Keratinocyte (primary cell): ENCODE measurements at regions not wholly inside any gene's neighbourhood (a gene's known extent, or its start where the extent isn't known, plus 50 kb on each side); places are given as distances from the start of the nearest gene placed in this dataset.

ENCODE experiments used
- DNase-seq: peaks from one replicate; pipeline ENCODE4 v3.0.0-alpha.2; 2011; ENCODE audit warnings: low read depth, missing footprints, low spot score
- FAIRE-seq: peaks from 2 replicates; lab custom pipeline; 2011; peaks lifted over from hg19 to GRCh38; lab: Jason Lieb, UNC
- H2AFZ ChIP-seq: 2 replicates; pipeline ENCODE4 v1.6.0; 2012; ENCODE audit warnings: low read length, control low read depth, inconsistent platforms; ENCODE audit not compliant: control insufficient read depth
- H3K27ac ChIP-seq: 2 replicates; pipeline ENCODE4 v1.5.1; 2011; ENCODE audit warnings: low read length; ENCODE audit not compliant: control insufficient read depth, insufficient read depth
- H3K27me3 ChIP-seq: 3 replicates; pipeline ENCODE4 v1.6.0; 2011; ENCODE audit warnings: low read length; ENCODE audit not compliant: control insufficient read depth, insufficient read depth; ENCODE audit errors: extremely low read depth
- H3K36me3 ChIP-seq, 2 experiments: 2 replicates in 1 of 2; 3 replicates in 1 of 2; pipeline ENCODE4 v1.5.1; 2011; ENCODE audit warnings: low read length in 2 of 2, mild to moderate bottlenecking in 1 of 2; ENCODE audit not compliant: control insufficient read depth in 2 of 2, insufficient read depth in 2 of 2; ENCODE audit errors: extremely low read depth in 1 of 2
- H3K4me1 ChIP-seq: 3 replicates; pipeline ENCODE4 v1.5.1; 2011; ENCODE audit warnings: low read length; ENCODE audit not compliant: control insufficient read depth, insufficient read depth; ENCODE audit errors: extremely low read depth
- H3K4me2 ChIP-seq: 3 replicates; pipeline ENCODE4 v1.6.0; 2011; ENCODE audit warnings: low read depth, low read length; ENCODE audit not compliant: control insufficient read depth, insufficient read depth; ENCODE audit errors: extremely low read depth
- H3K4me3 ChIP-seq, 3 experiments: fragments of 200-600 bp in 1 of 3; sonication (generic) in 1 of 3; 2 replicates in 2 of 3; 3 replicates in 1 of 3; pipeline ENCODE4 v1.5.1; 2011 to 2016; ENCODE audit warnings: low read length in 3 of 3, mild to moderate bottlenecking in 3 of 3, control low read depth in 2 of 3, inconsistent platforms in 1 of 3, low read depth in 1 of 3, mixed read lengths in 1 of 3, mixed run types in 1 of 3, moderate library complexity in 1 of 3; ENCODE audit not compliant: control insufficient read depth in 2 of 3, insufficient read depth in 2 of 3; ENCODE audit errors: extremely low read depth in 1 of 3
- H3K79me2 ChIP-seq: 2 replicates; pipeline ENCODE4 v1.6.0; 2012; ENCODE audit warnings: low read length; ENCODE audit not compliant: control insufficient read depth, insufficient read depth
- H3K9ac ChIP-seq: 3 replicates; pipeline ENCODE4 v1.6.0; 2011; ENCODE audit warnings: low read length; ENCODE audit not compliant: control insufficient read depth, insufficient read depth; ENCODE audit errors: extremely low read depth
- H3K9me1 ChIP-seq: 3 replicates; pipeline ENCODE4 v1.6.0; 2011; ENCODE audit warnings: low read length; ENCODE audit not compliant: control insufficient read depth, insufficient read depth; ENCODE audit errors: extremely low read depth
- H3K9me3 ChIP-seq: 2 replicates; pipeline ENCODE4 v1.5.1; 2012; ENCODE audit warnings: low read depth, low read length; ENCODE audit not compliant: control insufficient read depth
- H4K20me1 ChIP-seq: 3 replicates; pipeline ENCODE4 v1.6.0; 2011; ENCODE audit warnings: low read length; ENCODE audit not compliant: control insufficient read depth, insufficient read depth; ENCODE audit errors: extremely low read depth
- EZH2 ChIP-seq: IDR thresholded peaks from one replicate; pipeline ENCODE4 v1.6.1; 2012; ENCODE audit warnings: inconsistent platforms, mild to moderate bottlenecking, low read length, moderate library complexity
- dilution Hi-C: fragments of 300-500 bp; cut with MboI; formaldehyde crosslinking; loops from one replicate; pipeline ENCODE4 v1.7.0; 2020; ENCODE audit warnings: low sequenced_read_pairs; ENCODE audit not compliant: extremely low pct_ligation_motif_present
- TF ChIP-seq, protein P1 (sequence below), 3 experiments: IDR thresholded peaks in 1 of 3; conservative IDR thresholded peaks in 1 of 3; optimal IDR thresholded peaks in 1 of 3; 2 replicates in 2 of 3; 3 replicates in 1 of 3; pipeline versions ENCODE3 to v1.5.1; 2011; ENCODE audit warnings: low read length in 3 of 3, mild to moderate bottlenecking in 3 of 3, moderate library complexity in 2 of 3, control low read depth in 1 of 3, inconsistent platforms in 1 of 3; ENCODE audit not compliant: insufficient read depth in 2 of 3; ENCODE audit errors: extremely low read depth in 1 of 3

DNA sequence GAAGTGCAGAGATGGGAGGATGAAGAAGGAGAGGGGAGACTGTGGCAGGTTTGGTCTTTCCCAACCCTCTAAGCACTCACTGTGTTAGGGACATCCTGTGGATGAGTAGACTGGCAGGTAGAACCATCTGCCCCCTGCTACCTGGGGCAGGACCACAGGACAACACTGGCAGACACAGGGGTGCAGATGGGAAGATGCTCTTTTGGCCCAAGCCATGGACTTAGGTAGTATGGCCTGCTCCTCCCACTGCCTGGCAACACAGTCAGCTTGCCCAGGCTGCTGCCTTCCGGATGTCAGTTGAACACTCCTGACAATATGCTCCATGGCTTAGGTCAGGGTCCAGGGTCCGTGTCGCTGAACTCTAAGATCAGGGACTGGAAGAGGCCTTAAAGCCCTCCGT is 140.7 kb upstream of the NAV2 start:
- H3K9me3 ChIP-seq = no peaks in the 10 kb centered on the region
- TF ChIP-seq EZH2 = no peak
- TF ChIP-seq, protein P1, sequence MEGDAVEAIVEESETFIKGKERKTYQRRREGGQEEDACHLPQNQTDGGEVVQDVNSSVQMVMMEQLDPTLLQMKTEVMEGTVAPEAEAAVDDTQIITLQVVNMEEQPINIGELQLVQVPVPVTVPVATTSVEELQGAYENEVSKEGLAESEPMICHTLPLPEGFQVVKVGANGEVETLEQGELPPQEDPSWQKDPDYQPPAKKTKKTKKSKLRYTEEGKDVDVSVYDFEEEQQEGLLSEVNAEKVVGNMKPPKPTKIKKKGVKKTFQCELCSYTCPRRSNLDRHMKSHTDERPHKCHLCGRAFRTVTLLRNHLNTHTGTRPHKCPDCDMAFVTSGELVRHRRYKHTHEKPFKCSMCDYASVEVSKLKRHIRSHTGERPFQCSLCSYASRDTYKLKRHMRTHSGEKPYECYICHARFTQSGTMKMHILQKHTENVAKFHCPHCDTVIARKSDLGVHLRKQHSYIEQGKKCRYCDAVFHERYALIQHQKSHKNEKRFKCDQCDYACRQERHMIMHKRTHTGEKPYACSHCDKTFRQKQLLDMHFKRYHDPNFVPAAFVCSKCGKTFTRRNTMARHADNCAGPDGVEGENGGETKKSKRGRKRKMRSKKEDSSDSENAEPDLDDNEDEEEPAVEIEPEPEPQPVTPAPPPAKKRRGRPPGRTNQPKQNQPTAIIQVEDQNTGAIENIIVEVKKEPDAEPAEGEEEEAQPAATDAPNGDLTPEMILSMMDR (optimal IDR thresholded peaks at IDR 0.05 in 1 of 3, IDR thresholded peaks at IDR 0.05 in 1 of 3, conservative IDR thresholded peaks at IDR 0.05 in 1 of 3; ENCODE audit: extremely low read depth in 1 of 3, insufficient read depth in 2 of 3, low read length in 3 of 3) = no peak
- dilution Hi-C loops = no loop called here
- H3K27me3 ChIP-seq = peaks cover 18% of the 10 kb centered on the region
- no peak overlapping the region for H3K9ac ChIP-seq
- H3K27ac ChIP-seq = no peak overlapping the region
- no peak for DNase-seq
- no peak overlapping the region for H3K4me3 ChIP-seq
- no peak overlapping the region for H2AFZ ChIP-seq
- no peaks in the 10 kb centered on the region for H3K9me1 ChIP-seq
- no peaks in the 10 kb centered on the region for H3K79me2 ChIP-seq
- H4K20me1 ChIP-seq = no peaks in the 10 kb centered on the region
- no peaks in the 10 kb centered on the region for H3K36me3 ChIP-seq
- no peak overlapping the region for H3K4me2 ChIP-seq
- H3K4me1 ChIP-seq = no peaks in the 10 kb centered on the region
- no peak for FAIRE-seq

DNA sequence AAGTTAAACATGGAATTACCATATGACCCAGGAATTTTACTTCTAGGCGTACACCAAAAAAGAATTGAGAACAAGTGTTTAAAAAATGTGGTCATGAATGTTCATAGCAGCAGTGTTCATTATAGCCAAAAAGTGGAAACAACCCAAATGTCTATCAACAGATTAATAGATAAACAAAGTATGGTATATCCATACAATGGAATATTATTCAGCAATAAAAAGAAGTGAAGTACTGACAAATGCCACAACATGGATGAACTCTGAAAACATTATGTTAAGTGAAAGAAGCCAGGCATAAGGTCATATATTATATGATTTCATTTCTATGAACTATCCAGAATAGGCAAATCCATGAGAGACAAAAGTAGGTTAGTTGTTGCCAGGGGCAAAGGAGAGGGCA is 141.7 kb upstream of the NAV2 start:
- Histone ChIP-seq H3K4me2 (no peak overlapping the region), H3K4me1 (no peaks in the 10 kb centered on the region), H3K4me3 (no peak overlapping the region), H3K27ac (no peak overlapping the region), H3K27me3 (peaks cover 18% of the 10 kb centered on the region), H4K20me1 (no peaks in the 10 kb centered on the region), H3K9me1 (no peaks in the 10 kb centered on the region), H3K36me3 (no peaks in the 10 kb centered on the region), H2AFZ (no peak overlapping the region), H3K79me2 (no peaks in the 10 kb centered on the region), H3K9me3 (no peaks in the 10 kb centered on the region), H3K9ac (no peak overlapping the region)
- FAIRE-seq (no peak), DNase-seq (no peak)
- dilution Hi-C loops = no loop called here
- no peak for TF ChIP-seq EZH2
- TF ChIP-seq, protein P1 (optimal IDR thresholded peaks at IDR 0.05 in 1 of 3, IDR thresholded peaks at IDR 0.05 in 1 of 3, conservative IDR thresholded peaks at IDR 0.05 in 1 of 3; ENCODE audit: extremely low read depth in 1 of 3, insufficient read depth in 2 of 3, low read length in 3 of 3) = no peak
